IPS DF 6.9 (cell line): ENCODE measurements at regions not wholly inside any gene's neighbourhood (a gene's known extent, or its start where the extent isn't known, plus 50 kb on each side); places are given as distances from the start of the nearest gene placed in this dataset.

Experiments
- DNase-seq: peaks from one replicate; pipeline ENCODE4 v3.0.0-alpha.2; 2013; ENCODE audit warnings: low read depth, low spot score
- H3K27ac ChIP-seq: one replicate; pipeline ENCODE4 v1.5.1; 2013; ENCODE audit warnings: low read length, control low read depth
- H3K27me3 ChIP-seq: 2 replicates; pipeline ENCODE4 v1.6.1; 2013; ENCODE audit warnings: mild to moderate bottlenecking, low read length; ENCODE audit not compliant: control insufficient read depth, insufficient read depth
- H3K36me3 ChIP-seq: 2 replicates; pipeline ENCODE4 v1.6.1; 2013; ENCODE audit warnings: low read length; ENCODE audit not compliant: control insufficient read depth, insufficient read depth
- H3K4me1 ChIP-seq: 2 replicates; pipeline ENCODE4 v1.6.1; 2013; ENCODE audit warnings: low read length; ENCODE audit not compliant: control insufficient read depth, insufficient read depth
- H3K4me3 ChIP-seq: 2 replicates; pipeline ENCODE4 v1.5.1; 2013; ENCODE audit warnings: mild to moderate bottlenecking, low read length
- H3K9me3 ChIP-seq: 2 replicates; pipeline ENCODE4 v1.6.1; 2013; ENCODE audit warnings: low read length, inconsistent platforms; ENCODE audit not compliant: control insufficient read depth, insufficient read depth
- WGBS: extraction: QIAGEN DNeasy Blood & Tissue Kit; methylation state at CpG from one replicate; pipeline ENCODE4 v1.1.7; 2013; ENCODE audit warnings: mixed read lengths, missing lambda C conversion rate; ENCODE audit not compliant: insufficient read length, insufficient coverage; 5-methylcytosine and 5-hydroxymethylcytosine counted together

DNA sequence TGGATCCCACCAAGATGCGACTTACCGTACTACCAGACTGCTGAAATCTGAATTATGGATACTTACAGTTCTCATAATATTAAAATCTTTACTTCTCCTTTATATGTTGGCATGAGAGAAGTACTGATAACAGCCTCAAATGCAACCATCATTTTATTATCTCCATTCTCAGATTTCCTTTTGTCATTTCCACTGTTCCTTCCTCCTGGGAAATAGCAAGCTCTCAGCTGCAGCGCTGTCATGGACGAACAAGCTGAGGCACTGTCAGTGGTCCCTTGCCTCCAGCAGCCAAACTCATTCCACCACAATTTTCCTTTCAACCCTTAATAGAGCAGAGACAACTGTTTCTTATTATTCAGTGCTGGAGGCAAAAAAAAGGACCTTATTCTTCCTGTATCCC, 478.4 kb downstream of the ARL4A start:
- WGBS = no CpG with 5 or more reads among the region's 4 CpGs
- no peaks in the 10 kb centered on the region for H3K27me3 ChIP-seq
- no peak overlapping the region for H3K4me3 ChIP-seq
- no peak for DNase-seq
- no peaks in the 10 kb centered on the region for H3K36me3 ChIP-seq
- no peaks in the 10 kb centered on the region for H3K9me3 ChIP-seq
- no peak overlapping the region for H3K27ac ChIP-seq
- no peaks in the 10 kb centered on the region for H3K4me1 ChIP-seq

- no peak for DNase-seq
- Histone ChIP-seq H3K4me3 (no peak overlapping the region), H3K27ac (no peak overlapping the region), H3K36me3 (no peaks in the 10 kb centered on the region), H3K9me3 (no peaks in the 10 kb centered on the region), H3K27me3 (no peaks in the 10 kb centered on the region), H3K4me1 (no peaks in the 10 kb centered on the region)
- no CpG with 5 or more reads among the region's 1 CpG for WGBS
Measured at GRCh38 chr7:13166801-13167200, 479.4 kb downstream of the ARL4A start.

DNA sequence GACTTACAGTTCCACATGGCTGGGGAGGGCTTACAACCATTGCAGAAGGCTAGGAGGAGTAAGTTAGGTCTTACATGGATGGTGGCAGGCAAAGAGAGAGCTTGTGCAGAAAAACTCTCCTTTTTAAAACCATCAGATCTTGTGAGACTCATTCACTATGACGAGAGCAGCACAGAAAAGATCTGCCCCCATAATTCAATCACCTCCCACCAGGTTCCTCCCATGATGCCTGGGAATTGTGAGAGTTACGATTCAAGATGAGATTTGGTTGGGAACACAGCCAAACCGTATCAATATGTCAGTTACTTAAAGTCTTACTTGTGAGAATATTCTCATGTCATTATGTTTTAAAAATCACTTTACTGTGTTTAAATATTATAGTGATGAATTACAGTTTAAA, 481.9 kb downstream of the ARL4A start:
- no peak for DNase-seq
- H3K27me3 ChIP-seq = no peaks in the 10 kb centered on the region
- no CpG with 5 or more reads among the region's 3 CpGs for WGBS
- H3K9me3 ChIP-seq = no peaks in the 10 kb centered on the region
- no peak overlapping the region for H3K27ac ChIP-seq
- no peaks in the 10 kb centered on the region for H3K36me3 ChIP-seq
- H3K4me3 ChIP-seq = no peak overlapping the region
- H3K4me1 ChIP-seq = no peaks in the 10 kb centered on the region

- no peaks in the 10 kb centered on the region for H3K9me3 ChIP-seq
- no peak for DNase-seq
- no CpG with 5 or more reads among the region's 1 CpG for WGBS
Measured at GRCh38 chr7:13174991-13175390, 487.6 kb downstream of the ARL4A start.

GRCh38 chr7:13179011-13179582, 491.7 kb downstream of the ARL4A start:
- Histone ChIP-seq H3K4me1 (no peaks in the 10 kb centered on the region), H3K27me3 (no peaks in the 10 kb centered on the region), H3K27ac (no peak overlapping the region), H3K4me3 (no peak overlapping the region), H3K9me3 (no peaks in the 10 kb centered on the region), H3K36me3 (no peaks in the 10 kb centered on the region)
- WGBS = no CpG with 5 or more reads among the region's 5 CpGs
- DNase-seq = no peak

More at GRCh38 chr7:13174991-13175390, 487.6 kb downstream of the ARL4A start:
- Histone ChIP-seq H3K4me3 (no peak overlapping the region), H3K27ac (no peak overlapping the region), H3K4me1 (no peaks in the 10 kb centered on the region), H3K36me3 (no peaks in the 10 kb centered on the region), H3K27me3 (no peaks in the 10 kb centered on the region)

DNA sequence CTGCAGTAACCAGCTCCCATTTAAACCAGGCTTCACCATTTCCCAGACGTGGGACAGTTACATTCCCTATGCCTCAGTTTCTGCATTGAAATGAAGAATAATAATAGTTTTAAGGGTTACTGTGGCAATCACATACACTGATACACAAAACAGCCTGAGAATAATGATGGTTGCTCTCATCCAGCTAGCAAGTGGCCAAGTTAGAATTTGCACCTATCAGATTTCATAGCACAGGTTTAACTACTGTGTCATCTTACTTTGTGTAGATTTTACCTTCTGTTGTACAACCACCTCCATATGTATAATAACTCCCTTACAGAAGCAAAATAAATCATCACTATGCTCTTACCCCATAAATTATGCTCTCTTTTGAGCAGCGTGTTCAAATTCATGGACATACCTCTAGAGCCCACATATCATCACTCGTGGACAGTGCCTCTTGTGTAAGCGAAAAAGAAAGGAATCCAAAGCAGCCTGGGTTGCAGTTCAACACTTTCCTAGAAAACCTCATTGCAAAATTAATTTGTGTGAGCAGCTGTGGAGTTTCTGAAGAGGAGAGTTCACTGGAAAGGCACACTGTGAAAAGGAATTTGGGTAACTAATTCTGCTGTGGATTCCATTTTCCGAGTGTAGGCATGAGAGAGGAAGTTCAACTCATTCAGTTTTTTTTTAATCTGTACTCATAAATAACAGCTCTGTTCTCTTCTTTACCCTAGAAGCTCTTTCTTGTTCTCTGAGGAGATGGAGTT, 492.5 kb downstream of the ARL4A start:
- Histone ChIP-seq H3K4me3 (no peak overlapping the region), H3K27ac (no peak overlapping the region), H3K36me3 (no peaks in the 10 kb centered on the region), H3K4me1 (no peaks in the 10 kb centered on the region), H3K9me3 (no peaks in the 10 kb centered on the region), H3K27me3 (no peaks in the 10 kb centered on the region)
- no CpG with 5 or more reads among the region's 5 CpGs for WGBS
- no peak for DNase-seq

DNA sequence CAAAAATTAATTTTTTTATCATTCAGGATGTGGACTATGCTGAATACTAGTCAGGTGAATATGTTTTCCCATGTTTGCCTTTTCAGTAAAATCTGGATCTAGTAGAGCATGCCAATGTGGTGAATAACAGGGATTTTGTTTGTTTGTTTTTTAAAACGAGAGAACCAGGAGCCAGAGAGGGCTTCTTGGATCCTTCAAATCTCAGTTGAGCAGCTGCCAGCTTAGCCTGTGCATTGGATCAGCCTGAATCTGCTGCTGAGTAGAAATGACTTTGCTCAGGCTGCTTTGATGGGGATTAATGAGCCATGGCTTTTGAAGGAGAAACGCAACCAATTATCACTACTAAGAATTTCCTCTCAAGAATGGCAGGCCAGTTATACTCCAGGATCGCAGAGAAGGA, 493.8 kb downstream of the ARL4A start:
- no peaks in the 10 kb centered on the region for H3K36me3 ChIP-seq
- H3K27me3 ChIP-seq = no peaks in the 10 kb centered on the region
- H3K27ac ChIP-seq = no peak overlapping the region
- WGBS = no CpG with 5 or more reads among the region's 3 CpGs
- no peak for DNase-seq
- no peaks in the 10 kb centered on the region for H3K9me3 ChIP-seq
- no peaks in the 10 kb centered on the region for H3K4me1 ChIP-seq
- no peak overlapping the region for H3K4me3 ChIP-seq

GRCh38 chr7:13185139-13185538, 497.7 kb downstream of the ARL4A start:
- no peak overlapping the region for H3K27ac ChIP-seq
- H3K4me3 ChIP-seq = no peak overlapping the region
- DNase-seq = no peak
- no peaks in the 10 kb centered on the region for H3K36me3 ChIP-seq
- no peaks in the 10 kb centered on the region for H3K27me3 ChIP-seq
- no peaks in the 10 kb centered on the region for H3K9me3 ChIP-seq
- H3K4me1 ChIP-seq = no peaks in the 10 kb centered on the region

DNA sequence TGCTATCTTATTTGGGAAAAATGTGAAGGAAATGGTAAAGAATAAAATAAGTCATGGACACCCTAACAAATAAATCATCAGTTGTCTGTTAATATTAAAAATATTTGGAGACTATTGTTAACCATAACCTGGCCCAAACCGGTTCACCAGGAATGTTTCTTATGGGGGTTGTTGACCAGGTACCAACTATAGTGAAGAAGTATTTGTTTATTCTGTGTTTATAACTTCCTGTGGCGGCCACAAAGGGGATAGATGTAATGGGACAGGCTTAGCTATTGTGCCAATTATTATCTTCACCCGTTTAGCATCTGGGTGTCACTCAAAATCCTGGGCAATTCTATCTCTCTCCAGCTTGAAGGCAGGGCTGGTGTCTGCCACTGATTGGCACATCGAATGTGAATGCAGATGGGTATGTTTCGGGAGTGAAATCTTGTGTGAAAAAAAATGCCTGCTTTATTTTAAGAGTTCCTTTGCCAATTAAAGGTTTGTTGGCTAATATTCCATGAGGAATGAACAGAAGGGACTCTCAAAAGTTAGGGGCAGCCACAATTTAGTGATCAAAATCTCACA, 500.9 kb downstream of the ARL4A start:
- Histone ChIP-seq H3K4me1 (no peaks in the 10 kb centered on the region), H3K9me3 (no peaks in the 10 kb centered on the region), H3K27me3 (no peaks in the 10 kb centered on the region), H3K27ac (no peak overlapping the region), H3K36me3 (no peaks in the 10 kb centered on the region), H3K4me3 (no peak overlapping the region)
- no CpG with 5 or more reads among the region's 5 CpGs for WGBS
- no peak for DNase-seq

DNA sequence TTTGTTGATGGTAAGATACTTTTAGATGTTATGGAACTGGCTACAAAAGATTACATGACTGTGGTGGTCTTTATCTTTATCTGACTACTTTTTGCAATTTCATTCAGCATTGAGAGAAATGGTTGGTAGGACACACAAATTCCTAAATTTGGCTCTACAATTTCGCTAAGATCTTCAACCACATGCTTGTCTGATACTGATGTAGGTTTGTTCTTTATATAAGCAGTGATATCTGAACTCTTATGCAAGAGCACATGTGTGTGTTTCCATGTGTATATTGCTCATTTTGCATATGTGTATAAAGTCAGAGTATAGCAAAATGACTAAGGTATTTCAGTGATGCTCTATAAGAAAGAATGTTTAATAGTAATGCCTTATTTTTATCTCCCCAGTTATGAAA, 501.5 kb downstream of the ARL4A start:
- no CpG with 5 or more reads among the region's 1 CpG for WGBS
- DNase-seq = no peak
- H3K27ac ChIP-seq = no peak overlapping the region

DNA sequence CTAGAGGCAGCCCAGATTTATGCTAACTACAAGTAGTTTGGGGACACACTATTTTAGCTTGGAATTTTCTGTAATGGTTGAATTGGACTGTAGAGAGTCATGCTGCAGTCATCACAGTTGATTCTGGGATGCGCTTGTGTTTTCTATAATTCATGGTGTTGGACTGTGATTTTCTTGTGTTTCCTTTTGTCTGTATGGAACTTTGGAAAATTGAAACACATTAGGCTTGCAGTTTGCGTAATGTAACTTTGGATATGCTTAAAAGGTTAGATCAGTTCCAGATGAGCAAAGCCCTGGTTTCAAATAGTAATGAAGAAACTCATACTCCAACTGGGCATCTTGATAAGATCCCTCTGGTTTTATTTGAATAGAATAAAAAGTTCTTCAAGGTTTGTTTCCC, 502.2 kb downstream of the ARL4A start:
- Histone ChIP-seq H3K36me3 (no peaks in the 10 kb centered on the region), H3K4me3 (no peak overlapping the region), H3K27ac (no peak overlapping the region), H3K4me1 (no peaks in the 10 kb centered on the region), H3K9me3 (no peaks in the 10 kb centered on the region), H3K27me3 (no peaks in the 10 kb centered on the region)
- no CpG with 5 or more reads among the region's 2 CpGs for WGBS
- no peak for DNase-seq

More for the DNA sequence above, 501.5 kb downstream of the ARL4A start:
- Histone ChIP-seq H3K4me1 (no peaks in the 10 kb centered on the region), H3K4me3 (no peak overlapping the region), H3K36me3 (no peaks in the 10 kb centered on the region), H3K9me3 (no peaks in the 10 kb centered on the region), H3K27me3 (no peaks in the 10 kb centered on the region)
